HG03342 (cell line): ENCODE measurements at regions not wholly inside any gene's neighbourhood (a gene's known extent, or its start where the extent isn't known, plus 50 kb on each side); places are given as distances from the start of the nearest gene placed in this dataset.
"Not testable (repeated sequence)": the region's sequence is repeated elsewhere in the genome, so short reads cannot be mapped to it uniquely, and the experiment has no call there.

ENCODE experiments used
- ATAC-seq: cut with Tn5 transposase; IDR thresholded peaks from one replicate; pipeline ENCODE4 v1.9.1; 2021; ENCODE audit warnings: mild to moderate bottlenecking, moderate library complexity; ENCODE audit not compliant: unreplicated experiment

DNA sequence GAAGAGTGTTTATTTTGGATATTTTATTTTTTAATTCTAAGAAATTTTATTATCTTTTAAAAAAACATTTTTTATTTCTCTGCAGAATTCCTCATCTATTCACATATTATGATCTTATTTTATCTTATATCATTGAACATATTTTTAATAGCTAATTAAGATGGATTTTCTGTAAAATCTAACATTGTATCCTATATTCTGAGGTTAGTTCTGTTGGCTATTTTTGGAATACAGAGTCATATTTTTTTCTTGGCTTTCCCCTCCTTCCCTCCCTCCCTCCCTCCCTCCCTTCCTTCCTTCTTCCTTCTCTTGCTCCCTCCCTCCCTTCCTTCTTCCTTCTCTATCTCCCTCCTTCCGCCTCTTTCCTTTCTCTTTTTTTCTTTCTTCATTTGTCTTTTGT, 2326.6 kb upstream of the RAG2 start:
- ATAC-seq: no peak

DNA sequence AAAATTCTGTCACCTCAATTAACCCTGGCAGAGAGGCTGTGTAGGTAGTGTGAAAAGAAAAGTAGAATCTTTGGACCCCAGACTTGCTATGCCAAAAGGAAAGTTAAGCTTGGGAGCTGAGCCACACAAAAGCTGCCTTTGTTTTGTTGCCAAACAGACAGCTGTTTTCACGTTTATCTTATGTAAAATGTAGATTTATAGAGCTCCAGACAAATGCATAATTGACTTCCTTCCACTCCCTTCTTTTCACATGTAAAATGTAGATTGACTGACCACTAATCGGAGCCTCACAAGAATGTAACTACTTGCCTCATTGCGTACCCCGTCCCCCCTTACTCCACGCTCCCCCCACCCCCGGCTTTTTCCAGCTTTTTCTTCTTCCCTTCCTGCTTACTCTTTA, 2302.2 kb upstream of the RAG2 start:
- no peak for ATAC-seq

DNA sequence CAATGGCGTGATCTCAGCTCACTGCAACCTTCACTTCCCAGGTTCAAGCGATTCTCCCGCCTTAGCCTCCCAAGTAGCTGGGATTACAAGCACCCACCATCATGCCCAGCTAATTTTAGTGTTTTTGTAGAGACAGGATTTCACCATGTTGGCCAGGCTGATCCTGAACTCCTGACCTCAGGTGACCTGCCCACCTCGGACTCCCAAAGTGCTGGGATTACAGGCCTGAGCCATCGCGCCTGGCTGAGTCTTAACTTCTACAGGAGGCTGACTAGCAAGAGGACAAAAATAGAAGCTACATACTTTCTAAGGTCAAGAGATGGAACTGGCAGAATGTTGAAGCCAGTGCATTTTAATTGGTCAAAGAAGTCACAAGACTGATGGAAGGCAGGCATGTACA, 2296.2 kb upstream of the RAG2 start:
- not testable (repeated sequence) for ATAC-seq

DNA sequence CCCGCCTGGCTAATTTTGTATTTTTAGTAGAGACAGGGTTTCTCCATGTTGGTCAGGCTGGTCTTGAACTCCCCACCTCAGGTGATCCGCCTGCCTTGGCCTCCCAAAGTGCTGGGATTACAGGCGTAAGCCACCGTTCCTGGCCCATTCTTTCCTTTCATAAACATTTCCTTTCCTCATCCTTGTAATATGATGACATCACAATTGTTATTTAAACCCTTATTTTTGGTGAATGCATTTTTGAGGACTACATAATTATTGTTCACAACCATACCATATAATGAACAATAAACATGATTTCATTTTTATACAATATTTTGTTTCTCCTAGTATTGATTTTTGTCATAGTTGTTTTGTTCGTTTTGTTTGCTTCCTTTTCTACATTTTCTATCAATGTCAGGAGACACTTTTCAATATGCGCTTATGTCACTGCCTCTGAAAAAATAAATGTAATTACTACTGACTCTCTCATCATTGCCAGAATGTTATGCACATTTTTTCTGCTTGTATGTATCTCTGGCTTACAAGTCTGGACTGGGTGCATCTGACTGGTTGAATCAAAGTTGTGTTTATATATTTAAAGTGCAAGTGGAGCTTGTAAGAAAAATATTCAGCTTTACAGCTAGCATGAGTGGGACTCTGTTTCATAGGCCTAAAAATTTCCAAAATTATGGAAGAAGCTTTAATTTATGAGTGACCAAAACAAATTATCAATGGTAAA, 2286.3 kb upstream of the RAG2 start:
- ATAC-seq: no peak

DNA sequence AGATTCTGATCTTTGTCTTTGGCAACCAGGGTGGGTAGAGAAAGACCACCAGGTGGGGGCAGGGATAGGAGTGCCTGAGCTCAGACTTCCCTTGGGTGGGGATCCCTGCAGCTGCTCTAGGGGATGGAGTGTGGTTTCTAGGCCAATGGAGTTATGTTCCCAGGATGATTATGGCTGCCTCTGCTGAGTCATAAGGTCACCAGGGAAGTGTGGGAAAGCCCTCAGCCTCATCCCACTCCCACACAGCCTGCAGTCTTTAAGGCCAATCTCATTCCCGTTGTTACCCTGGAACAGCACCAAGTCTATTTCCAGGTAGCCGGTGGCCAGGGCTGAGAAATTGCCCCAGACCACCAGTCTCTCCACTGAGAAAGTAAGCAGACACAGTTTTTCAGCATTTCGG, 2269.3 kb upstream of the RAG2 start:
- ATAC-seq: no peak

DNA sequence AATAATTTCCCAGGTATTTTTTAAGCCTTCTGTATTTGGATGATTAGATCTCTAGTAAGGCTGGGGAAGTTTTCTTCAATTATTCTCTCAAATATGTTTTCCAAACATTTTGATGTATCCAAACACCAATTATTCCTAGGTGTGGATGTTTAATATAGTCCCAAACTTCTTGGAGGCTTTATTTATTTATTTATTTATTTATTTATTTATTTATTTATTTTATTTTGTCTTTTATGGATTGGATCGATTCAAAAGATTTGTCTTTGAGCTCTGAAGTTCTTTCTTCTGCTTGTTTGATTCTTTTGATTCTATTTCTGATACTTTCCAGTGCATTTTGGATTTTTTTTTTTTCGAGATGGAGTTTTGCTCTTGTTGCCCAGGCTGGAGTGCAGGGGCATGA, 2267.9 kb upstream of the RAG2 start:
- no peak for ATAC-seq

DNA sequence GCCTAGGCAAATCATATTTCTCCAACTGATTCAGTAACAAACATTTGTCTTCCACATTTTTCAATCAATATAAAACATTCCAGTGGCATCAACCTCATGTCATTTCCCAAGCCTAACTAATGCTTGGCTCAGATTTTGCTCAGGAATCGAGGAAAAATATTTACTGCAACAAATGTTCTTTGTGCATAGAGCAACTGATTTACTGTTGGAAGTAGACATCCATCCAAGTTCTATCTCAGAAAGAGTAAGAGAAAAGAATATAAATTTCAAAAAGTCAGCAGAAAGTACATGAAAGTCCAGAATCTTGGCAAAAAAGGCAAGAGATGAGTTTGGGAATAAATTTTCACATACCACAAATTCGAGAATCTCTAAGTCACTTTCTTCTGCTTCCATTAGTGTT, 2245.0 kb upstream of the RAG2 start:
- ATAC-seq: no peak

DNA sequence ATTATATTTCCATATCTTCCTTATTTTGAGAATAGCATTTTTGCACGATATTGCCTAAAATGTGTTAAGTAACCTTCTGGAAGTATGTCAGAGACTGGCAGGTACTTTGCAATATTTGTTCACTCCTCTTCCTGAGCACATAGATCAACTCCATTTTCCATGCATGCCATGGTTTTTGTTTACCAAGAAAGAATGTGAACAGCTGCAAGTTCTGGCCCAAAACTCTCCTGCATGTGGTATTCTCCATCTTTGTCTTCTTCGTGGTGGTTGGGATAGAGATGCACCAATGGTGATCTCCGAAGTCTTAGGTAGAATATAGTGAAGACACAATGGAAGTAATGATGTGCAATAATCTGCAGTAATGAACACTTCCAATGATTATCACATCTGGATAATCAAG, 2241.0 kb upstream of the RAG2 start:
- no peak for ATAC-seq

DNA sequence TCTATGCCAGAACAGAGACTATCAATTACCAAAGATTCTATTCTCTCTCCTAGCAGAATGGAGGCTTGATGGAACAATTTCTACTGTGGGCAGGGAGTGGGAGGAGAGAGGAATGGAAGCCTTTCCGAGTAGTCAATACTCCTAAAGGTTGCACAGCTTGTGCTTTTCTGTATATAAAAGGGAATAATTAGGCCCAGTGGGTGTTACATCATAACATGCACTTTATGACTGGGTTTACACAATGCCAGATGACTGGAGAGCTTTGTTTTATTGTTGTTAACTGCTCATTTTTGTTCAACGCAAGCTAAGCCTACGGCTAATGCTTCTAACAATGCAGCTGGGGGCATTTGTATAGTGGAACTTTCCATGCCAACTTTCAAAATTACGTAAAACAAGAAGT, 2237.9 kb upstream of the RAG2 start:
- no peak for ATAC-seq

DNA sequence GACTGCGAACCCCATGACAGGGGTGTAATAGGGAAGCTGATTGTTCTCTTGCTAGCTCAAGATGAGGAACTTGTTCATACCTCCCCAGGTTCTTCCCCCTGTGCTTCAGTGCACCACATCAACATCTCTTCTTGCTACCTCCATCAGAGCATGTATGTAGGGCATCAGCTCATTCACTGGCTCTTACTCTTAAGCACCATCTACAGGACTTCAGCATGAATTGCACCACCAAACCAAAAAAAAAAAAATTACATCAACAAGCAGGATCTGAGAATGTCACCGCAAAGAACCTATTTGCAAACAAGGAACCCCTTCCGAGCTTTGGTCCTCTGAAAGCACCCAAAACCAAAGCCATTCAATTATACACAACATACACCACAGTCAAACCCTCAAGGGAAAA, 2226.5 kb upstream of the RAG2 start:
- ATAC-seq: no peak

DNA sequence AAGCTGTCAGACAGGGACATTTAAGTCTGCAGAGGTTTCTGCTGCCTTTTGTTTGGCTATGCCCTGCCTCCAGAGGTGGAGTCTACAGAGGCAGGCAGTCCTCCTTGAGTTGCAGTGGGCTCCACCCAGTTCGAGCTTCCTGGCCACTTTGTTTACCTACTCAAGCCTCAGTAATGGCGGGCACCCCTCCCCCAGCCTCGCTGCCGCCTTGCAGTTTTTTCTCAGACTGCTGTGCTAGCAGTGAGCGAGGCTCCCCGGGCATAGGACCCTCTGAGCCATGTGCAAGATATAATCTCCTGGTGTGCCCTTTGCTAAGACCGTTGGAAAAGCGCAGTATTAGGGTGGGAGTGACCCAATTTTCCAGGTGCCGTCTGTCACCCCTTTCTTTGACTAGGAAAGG, 2223.8 kb upstream of the RAG2 start:
- not testable (repeated sequence) for ATAC-seq

DNA sequence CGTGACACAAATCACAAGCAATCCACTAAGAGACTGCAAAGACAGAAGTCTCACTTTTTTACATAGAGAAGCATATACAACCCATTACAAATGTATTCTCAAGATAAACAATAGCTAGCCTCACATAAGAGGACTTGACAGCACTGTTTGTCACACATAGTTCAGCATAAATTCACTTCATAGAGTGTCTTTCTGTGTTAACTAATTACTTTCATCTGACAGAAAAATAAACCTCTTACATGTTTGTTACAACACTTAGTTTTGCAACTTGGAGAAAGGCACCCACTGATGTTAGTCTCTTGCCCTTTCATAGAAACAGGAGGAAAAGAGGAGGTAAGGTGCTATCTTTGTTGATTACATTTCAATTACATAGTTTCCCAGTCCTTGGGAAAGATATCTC, 2221.9 kb upstream of the RAG2 start:
- no peak for ATAC-seq

DNA sequence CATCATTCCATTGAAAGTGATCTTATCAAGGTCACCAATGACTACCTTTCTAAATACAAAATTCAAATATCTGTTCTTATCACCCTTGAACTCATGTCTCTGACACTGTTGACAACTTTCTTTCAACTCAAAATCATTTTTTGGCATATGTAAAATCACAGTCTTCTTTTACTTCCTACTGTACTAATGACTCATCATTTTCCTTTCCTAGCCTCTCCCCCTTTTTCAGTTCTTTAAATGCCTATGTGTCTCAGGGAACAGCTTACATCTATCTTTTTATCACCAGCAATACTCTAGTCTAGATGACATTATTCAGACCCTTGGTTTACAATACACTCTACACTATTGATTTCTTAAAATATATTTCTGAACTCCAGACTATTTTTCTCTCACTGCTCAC, 2220.7 kb upstream of the RAG2 start:
- ATAC-seq: no peak

DNA sequence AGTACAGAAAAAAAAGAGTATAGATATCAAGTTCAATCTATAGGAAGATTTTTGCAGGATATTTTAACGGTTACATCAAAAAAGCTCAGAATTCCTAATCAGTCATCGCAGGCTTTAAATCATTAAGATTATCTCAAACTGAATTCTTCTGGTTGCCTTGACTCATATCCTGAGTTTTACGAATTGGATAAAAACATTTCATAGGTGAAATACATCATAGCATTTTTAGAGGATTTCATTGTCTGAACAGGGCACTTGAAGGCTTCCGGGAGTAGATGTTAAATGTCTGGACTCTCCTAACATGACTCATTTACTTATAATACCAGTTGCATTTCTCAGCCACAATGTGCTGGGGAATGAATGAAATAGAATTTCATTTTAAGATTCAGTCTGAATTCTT, 2216.6 kb upstream of the RAG2 start:
- ATAC-seq: no peak

DNA sequence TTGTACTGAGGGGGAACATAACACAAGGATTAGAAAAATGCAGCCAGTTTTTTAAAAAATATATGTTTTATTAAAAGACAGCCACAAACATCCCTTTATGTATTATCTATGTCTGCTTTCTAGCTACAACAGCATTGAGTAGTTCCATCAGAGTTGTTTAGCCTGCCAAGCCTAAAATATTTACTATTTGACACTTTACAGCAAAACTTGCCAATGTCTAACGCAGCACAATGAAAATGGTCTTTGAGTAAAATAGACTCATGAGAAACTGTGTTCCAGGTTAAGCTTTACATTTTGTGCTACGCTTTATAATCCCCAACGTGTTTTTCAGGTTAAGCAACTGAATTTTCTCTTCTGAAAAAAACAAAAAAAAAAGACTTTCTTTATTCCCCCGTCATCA, 2211.5 kb upstream of the RAG2 start:
- ATAC-seq: no peak

DNA sequence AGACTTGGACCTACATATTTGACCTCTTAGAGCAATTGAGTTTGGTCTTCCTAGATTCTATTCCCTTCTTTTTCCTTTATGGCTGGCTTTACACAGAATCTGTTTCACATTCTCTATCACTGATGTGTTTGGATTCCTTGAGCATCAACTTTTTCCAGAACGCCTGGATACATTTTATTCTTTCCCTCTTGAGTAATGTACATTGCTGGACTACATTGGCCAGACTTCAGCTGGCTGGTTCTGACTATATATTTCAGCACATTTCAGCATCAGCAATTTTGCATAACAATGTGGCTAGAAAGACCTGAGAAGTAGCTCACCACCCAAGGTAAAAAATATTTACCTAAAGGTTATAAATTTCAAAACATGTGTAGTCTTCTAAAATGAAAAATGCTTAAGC, 2198.2 kb upstream of the RAG2 start:
- ATAC-seq: no peak

DNA sequence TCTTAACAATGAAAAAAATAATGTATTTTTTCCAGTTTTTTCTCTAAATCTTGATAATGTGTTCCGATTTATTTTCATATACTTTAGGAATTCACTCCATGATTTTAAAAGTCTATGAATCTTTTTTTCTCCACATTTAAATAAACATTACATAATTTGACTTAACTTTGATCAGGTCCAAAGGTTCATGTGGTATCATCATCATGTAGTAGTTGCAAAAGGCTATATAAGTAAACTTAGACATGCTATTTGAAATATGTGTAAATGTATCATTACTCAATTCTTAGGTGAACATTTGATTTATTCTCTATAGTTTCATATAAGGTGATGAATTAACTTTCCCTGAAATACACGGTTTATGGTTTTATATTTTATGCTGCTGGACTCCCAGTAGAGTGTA, 2197.0 kb upstream of the RAG2 start:
- no peak for ATAC-seq

DNA sequence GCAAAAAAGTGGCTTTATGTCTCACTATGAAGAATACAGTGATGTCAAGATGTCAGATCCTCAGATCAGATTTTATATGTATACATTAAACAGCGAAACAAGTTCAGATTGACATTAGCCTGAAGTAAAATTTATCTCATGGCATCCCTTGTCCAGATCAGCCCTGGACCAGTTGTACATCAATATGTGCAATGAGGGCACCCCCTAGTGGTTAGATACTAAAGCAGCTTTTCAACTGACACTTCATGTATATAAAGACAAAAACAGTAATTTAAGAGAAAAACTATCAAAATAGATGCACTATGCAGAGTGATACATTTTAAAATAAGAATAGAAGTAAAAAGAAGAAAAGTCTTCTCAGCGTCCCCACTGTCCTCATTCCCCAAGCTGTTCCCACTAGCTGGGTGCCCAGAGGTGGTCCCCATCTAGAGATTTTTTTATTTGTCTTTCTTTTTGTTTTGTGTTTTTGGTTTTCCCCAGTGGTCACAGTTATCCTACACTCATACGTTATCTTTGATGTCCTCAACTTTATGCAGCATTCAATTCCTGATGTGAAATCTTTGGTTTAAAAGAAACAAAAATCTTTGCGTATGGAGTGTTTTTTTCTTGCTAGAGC, 2193.4 kb upstream of the RAG2 start:
- peak; percentile 98 for ATAC-seq

DNA sequence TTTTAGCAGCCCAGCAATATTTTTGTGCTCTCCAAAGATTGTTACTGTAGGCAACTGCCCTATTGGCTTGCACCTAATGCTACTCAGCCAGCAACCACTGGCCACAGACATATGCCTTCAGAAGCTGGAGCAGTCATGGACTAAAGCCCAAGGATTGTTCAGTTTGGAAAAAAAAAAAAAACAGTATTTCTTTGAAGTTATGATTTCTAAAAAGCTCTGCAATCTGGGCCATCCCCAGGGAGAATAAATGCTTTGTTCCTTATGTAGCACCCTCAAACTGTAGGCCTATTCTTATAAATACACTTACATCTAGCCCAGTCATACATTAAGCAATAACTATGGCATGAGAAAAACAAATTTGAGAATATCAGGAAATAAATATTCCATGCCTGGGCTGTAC, 2190.5 kb upstream of the RAG2 start:
- no peak for ATAC-seq

DNA sequence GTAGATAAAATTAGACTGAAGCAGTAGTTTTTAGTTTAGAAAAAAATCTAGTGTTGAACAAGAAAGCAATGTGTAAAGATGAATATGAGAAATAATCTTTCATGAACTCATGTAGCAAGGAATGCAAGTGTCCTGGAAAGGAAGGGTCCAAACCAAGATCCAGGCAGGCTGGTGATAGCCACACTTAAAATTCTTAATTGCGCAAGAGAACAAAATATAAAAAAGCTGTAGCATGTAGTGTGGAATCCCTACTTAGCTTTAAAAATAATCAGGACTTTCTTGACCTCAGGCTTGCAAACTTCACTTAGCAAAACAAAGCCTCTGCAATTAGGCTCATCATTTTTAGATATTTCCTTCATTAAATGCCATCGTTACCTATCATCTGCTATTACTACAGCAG, 2186.1 kb upstream of the RAG2 start:
- ATAC-seq: no peak

DNA sequence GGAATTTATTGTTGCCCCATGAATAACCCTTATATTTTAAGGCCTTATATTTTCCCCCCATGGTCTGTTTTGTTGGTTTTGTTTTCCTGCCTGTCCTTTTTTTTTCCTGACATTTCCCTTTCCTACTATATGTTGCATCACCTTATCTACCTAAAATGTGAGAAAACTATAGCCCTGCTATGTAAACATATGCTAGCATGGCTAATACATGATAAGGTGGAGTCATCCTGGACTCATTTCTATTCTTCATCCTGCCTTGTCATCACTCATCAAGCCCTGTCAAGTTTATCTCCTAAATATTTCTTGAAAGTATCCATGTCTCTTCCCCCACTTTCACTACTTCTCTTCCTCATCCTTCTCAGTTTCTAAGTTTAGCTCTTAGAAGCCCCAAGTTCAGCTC, 2168.8 kb upstream of the RAG2 start:
- no peak for ATAC-seq

DNA sequence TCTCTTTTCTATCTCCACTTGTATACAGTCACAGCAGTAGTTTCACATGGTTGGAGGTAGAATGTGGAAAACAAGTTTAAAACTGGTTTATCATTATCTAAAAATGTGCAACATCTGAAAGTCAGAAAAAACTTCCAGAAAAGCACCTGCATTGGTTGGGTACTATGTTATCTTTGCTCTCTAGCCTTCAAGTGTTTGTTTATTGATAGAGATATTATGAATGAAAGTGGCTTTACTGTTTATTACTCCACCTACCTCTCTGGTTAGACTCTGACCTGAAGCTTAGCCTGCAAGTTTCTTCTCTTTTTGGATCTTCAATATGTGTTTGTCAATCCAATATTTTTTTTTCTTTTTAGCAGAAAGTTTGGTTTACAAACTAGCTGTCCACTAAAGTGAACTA, 2161.4 kb upstream of the RAG2 start:
- ATAC-seq: no peak

DNA sequence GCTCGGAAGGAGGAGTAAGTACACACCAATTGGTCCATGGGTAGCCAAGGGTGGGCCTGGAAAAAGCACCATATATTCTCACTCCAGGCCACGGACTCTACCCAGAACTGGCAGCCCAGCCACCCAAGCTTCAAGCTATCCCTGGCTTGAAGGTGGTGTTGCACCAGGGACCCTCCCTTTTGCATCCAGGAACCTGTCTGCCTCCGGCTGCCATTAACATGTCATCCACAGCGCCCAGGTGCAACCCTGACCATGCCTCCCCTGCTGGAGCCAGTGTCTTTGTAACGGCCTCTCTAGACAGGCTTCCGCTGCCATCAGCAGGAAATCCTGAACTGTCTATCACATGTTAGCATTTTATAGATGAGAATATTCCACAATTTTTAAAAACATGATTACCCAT, 2158.5 kb upstream of the RAG2 start:
- ATAC-seq: no peak
